ENCODE measurements at regions not wholly inside any gene's neighbourhood (a gene's known extent, or its start where the extent isn't known, plus 50 kb on each side); places are given as distances from the start of the nearest gene placed in this dataset.

GRCh38 chr13:97880311-97880675 is 73.2 kb upstream of the IPO5 start:
- H3K27ac ChIP-seq: no peak overlapping the region
- H3K9me3 ChIP-seq: no peaks in the 10 kb centered on the region
- 58 to 68% methylated on average over 4 to 5 of the region's 5 CpGs for WGBS, 2 donors (ENCODE audit: low coverage in 1 of 2)
- no peaks in the 10 kb centered on the region for H3K4me1 ChIP-seq
- H3K27me3 ChIP-seq: no peaks in the 10 kb centered on the region
- H3K4me3 ChIP-seq: no peak overlapping the region
- no peak for ATAC-seq
- no peak for TF ChIP-seq EP300 (IDR thresholded peaks at IDR 0.05)
- no peak for TF ChIP-seq POLR2A (IDR thresholded peaks at IDR 0.05)
- no peak for TF ChIP-seq CTCF (IDR thresholded peaks at IDR 0.05)
- no peak for TF ChIP-seq POLR2AphosphoS5 (IDR thresholded peaks at IDR 0.05)
- no peaks in the 10 kb centered on the region for H3K36me3 ChIP-seq

- Histone ChIP-seq H3K27me3 (no peaks in the 10 kb centered on the region), H3K4me1 (no peaks in the 10 kb centered on the region), H3K36me3 (no peaks in the 10 kb centered on the region), H3K9me3 (peaks cover 0 to 4% (median 0%) of the 10 kb centered on the region in 3 donors), H3K4me3 (no peak overlapping the region), H3K27ac (no peak overlapping the region)
- TF ChIP-seq POLR2AphosphoS5 (IDR thresholded peaks at IDR 0.05) (no peak), POLR2A (IDR thresholded peaks at IDR 0.05) (no peak), CTCF (IDR thresholded peaks at IDR 0.05) (no peak), EP300 (IDR thresholded peaks at IDR 0.05) (no peak)
- WGBS, 2 donors (ENCODE audit: low coverage in 1 of 2): 100% methylated on average over 1 of the region's 4 CpGs
- no peak for ATAC-seq
Observed at GRCh38 chr13:97881556-97881955, 71.9 kb upstream of the IPO5 start.

GRCh38 chr13:97883396-97883795 is 70.1 kb upstream of the IPO5 start:
- 53 to 56% methylated on average over 3 of the region's 4 CpGs for WGBS, 2 donors (ENCODE audit: low coverage in 1 of 2)
- no peaks in the 10 kb centered on the region for H3K4me1 ChIP-seq
- H3K9me3 ChIP-seq: peaks cover 0 to 7% (median 0%) of the 10 kb centered on the region in 3 donors
- ATAC-seq: no peak
- H3K27me3 ChIP-seq: no peaks in the 10 kb centered on the region
- no peak overlapping the region for H3K4me3 ChIP-seq
- H3K27ac ChIP-seq: no peak overlapping the region
- TF ChIP-seq CTCF (IDR thresholded peaks at IDR 0.05) (no peak), EP300 (IDR thresholded peaks at IDR 0.05) (no peak), POLR2AphosphoS5 (IDR thresholded peaks at IDR 0.05) (no peak), POLR2A (IDR thresholded peaks at IDR 0.05) (no peak)
- no peaks in the 10 kb centered on the region for H3K36me3 ChIP-seq

GRCh38 chr13:97884707-97885468 is 68.6 kb upstream of the IPO5 start:
- no peak for ATAC-seq
- Histone ChIP-seq H3K4me3 (no peak overlapping the region), H3K36me3 (no peaks in the 10 kb centered on the region), H3K4me1 (peaks cover 0 to 3% (median 0%) of the 10 kb centered on the region in 3 donors), H3K27ac (no peak overlapping the region), H3K9me3 (peaks cover 0 to 7% (median 0%) of the 10 kb centered on the region in 3 donors), H3K27me3 (no peaks in the 10 kb centered on the region)
- 43 to 86% methylated on average over 1 to 4 of the region's 9 CpGs for WGBS, 2 donors (ENCODE audit: low coverage in 1 of 2)
- TF ChIP-seq POLR2A (IDR thresholded peaks at IDR 0.05) (no peak), EP300 (IDR thresholded peaks at IDR 0.05) (no peak), CTCF (IDR thresholded peaks at IDR 0.05) (no peak), POLR2AphosphoS5 (IDR thresholded peaks at IDR 0.05) (no peak)

GRCh38 chr13:97885641-97886040 is 67.8 kb upstream of the IPO5 start:
- H3K9me3 ChIP-seq: peaks cover 0 to 7% (median 0%) of the 10 kb centered on the region in 3 donors
- H3K27ac ChIP-seq: no peak overlapping the region
- H3K4me3 ChIP-seq: no peak overlapping the region
- TF ChIP-seq EP300 (IDR thresholded peaks at IDR 0.05) (no peak), POLR2AphosphoS5 (IDR thresholded peaks at IDR 0.05) (no peak), POLR2A (IDR thresholded peaks at IDR 0.05) (no peak), CTCF (IDR thresholded peaks at IDR 0.05) (no peak)
- WGBS, 2 donors (ENCODE audit: low coverage in 1 of 2): 92 to 100% methylated on average over 2 of the region's 2 CpGs
- H3K27me3 ChIP-seq: no peaks in the 10 kb centered on the region
- ATAC-seq: no peak
- H3K4me1 ChIP-seq: peaks cover 0 to 3% (median 0%) of the 10 kb centered on the region in 3 donors
- no peaks in the 10 kb centered on the region for H3K36me3 ChIP-seq
